Esophagus muscularis mucosa (tissue), 3 donors: ENCODE measurements at regions not wholly inside any gene's neighbourhood (a gene's known extent, or its start where the extent isn't known, plus 50 kb on each side); places are given as distances from the start of the nearest gene placed in this dataset.

Experiments
- POLR2A ChIP-seq: fragments of 450-650 bp; IDR thresholded peaks from one replicate; pipeline ENCODE4 v1.6.1; 2017; ENCODE audit warnings: antibody characterized with exemption, moderate library complexity, mild to moderate bottlenecking, low read depth
- TF ChIP-seq, protein P1 (sequence below), 3 experiments: fragments of 200-600 bp in 2 of 3; fragments of 450-650 bp in 1 of 3; sonication (generic) in 2 of 3; IDR thresholded peaks; one replicate each; pipeline ENCODE4 v1.5.1; 2017 to 2019; ENCODE audit warnings: antibody characterized with exemption in 3 of 3, mild to moderate bottlenecking in 2 of 3, moderate library complexity in 1 of 3

DNA sequence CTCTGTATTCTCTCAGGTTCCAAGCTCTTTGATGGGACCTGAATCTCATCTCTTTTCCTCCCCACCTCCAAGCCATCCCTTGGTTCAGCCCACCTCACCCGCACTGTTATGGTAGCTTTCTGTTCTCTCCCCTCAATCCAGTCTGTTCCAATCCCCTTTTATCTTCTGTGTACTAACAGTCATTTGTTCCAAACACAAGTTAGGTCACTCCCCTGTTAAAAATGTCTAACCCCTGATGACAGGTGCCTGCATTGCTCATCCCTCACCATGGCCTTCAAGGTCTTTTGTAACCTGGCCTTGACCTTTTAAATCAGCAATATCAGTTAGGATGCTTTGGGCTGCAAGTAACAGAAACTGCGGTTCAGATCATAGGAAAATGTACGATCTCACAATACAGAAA, 74.8 kb downstream of the CYP26A1 start:
- TF ChIP-seq, protein P1, sequence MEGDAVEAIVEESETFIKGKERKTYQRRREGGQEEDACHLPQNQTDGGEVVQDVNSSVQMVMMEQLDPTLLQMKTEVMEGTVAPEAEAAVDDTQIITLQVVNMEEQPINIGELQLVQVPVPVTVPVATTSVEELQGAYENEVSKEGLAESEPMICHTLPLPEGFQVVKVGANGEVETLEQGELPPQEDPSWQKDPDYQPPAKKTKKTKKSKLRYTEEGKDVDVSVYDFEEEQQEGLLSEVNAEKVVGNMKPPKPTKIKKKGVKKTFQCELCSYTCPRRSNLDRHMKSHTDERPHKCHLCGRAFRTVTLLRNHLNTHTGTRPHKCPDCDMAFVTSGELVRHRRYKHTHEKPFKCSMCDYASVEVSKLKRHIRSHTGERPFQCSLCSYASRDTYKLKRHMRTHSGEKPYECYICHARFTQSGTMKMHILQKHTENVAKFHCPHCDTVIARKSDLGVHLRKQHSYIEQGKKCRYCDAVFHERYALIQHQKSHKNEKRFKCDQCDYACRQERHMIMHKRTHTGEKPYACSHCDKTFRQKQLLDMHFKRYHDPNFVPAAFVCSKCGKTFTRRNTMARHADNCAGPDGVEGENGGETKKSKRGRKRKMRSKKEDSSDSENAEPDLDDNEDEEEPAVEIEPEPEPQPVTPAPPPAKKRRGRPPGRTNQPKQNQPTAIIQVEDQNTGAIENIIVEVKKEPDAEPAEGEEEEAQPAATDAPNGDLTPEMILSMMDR (IDR thresholded peaks at IDR 0.05): no peak
- TF ChIP-seq POLR2A: no peak
